Activated naive CD8-positive, alpha-beta T cell treated with anti-CD3 and anti-CD28 coated beads for 36 hours (primary cell): ENCODE measurements at regions not wholly inside any gene's neighbourhood (a gene's known extent, or its start where the extent isn't known, plus 50 kb on each side); places are given as distances from the start of the nearest gene placed in this dataset.

Experiments used
- DNase-seq: peaks from one replicate; pipeline ENCODE4 v3.0.0; 2021
- H3K27ac Mint-ChIP-seq: one replicate; pipeline ENCODE4 v1.8.0; 2022; ENCODE audit warnings: mild to moderate bottlenecking, moderate library complexity, mixed read lengths
- H3K27me3 Mint-ChIP-seq: one replicate; pipeline ENCODE4 v1.8.0; 2022; ENCODE audit warnings: mild to moderate bottlenecking, mixed read lengths
- H3K36me3 Mint-ChIP-seq: one replicate; pipeline ENCODE4 v1.8.0; 2021; ENCODE audit warnings: mild to moderate bottlenecking, mixed read lengths
- H3K4me1 Mint-ChIP-seq: one replicate; pipeline ENCODE4 v1.8.0; 2021; ENCODE audit warnings: mixed read lengths
- H3K4me3 Mint-ChIP-seq: one replicate; pipeline ENCODE4 v1.8.0; 2022; ENCODE audit warnings: mild to moderate bottlenecking, moderate library complexity, mixed read lengths
- H3K9me3 Mint-ChIP-seq: one replicate; pipeline ENCODE4 v1.8.0; 2022; ENCODE audit warnings: mixed read lengths

- no peaks in the 10 kb centered on the region for H3K36me3 Mint-ChIP-seq
- H3K27ac Mint-ChIP-seq: no peak overlapping the region
- no peak overlapping the region for H3K4me3 Mint-ChIP-seq
- H3K4me1 Mint-ChIP-seq: no peaks in the 10 kb centered on the region
- H3K9me3 Mint-ChIP-seq: no peaks in the 10 kb centered on the region
- peaks cover 4% of the 10 kb centered on the region for H3K27me3 Mint-ChIP-seq
- DNase-seq: no peak
These were observed 90.2 kb upstream of the SULF2 start for GRCh38 chr20:47875297-47876025.

- Mint-ChIP-seq H3K27me3 (no peaks in the 10 kb centered on the region), H3K9me3 (no peaks in the 10 kb centered on the region), H3K27ac (no peak overlapping the region), H3K36me3 (no peaks in the 10 kb centered on the region), H3K4me3 (no peak overlapping the region), H3K4me1 (no peaks in the 10 kb centered on the region)
- no peak for DNase-seq
These were observed 87.1 kb upstream of the SULF2 start for GRCh38 chr20:47872341-47872740.

- Mint-ChIP-seq H3K36me3 (no peaks in the 10 kb centered on the region), H3K27ac (no peak overlapping the region), H3K9me3 (no peaks in the 10 kb centered on the region), H3K4me3 (no peak overlapping the region), H3K27me3 (no peaks in the 10 kb centered on the region), H3K4me1 (no peaks in the 10 kb centered on the region)
- DNase-seq: no peak
These were observed 85.2 kb upstream of the SULF2 start for GRCh38 chr20:47870475-47870874.

- no peaks in the 10 kb centered on the region for H3K9me3 Mint-ChIP-seq
- no peaks in the 10 kb centered on the region for H3K27me3 Mint-ChIP-seq
- no peaks in the 10 kb centered on the region for H3K36me3 Mint-ChIP-seq
- DNase-seq: no peak
- H3K4me1 Mint-ChIP-seq: no peaks in the 10 kb centered on the region
- H3K27ac Mint-ChIP-seq: no peak overlapping the region
- H3K4me3 Mint-ChIP-seq: no peak overlapping the region
These were observed 83.5 kb upstream of the SULF2 start for GRCh38 chr20:47868744-47869143.

GRCh38 chr20:47868236-47868635 is 83.0 kb upstream of the SULF2 start:
- Mint-ChIP-seq H3K36me3 (no peaks in the 10 kb centered on the region), H3K4me1 (no peaks in the 10 kb centered on the region), H3K27ac (no peak overlapping the region), H3K27me3 (no peaks in the 10 kb centered on the region), H3K4me3 (no peak overlapping the region), H3K9me3 (no peaks in the 10 kb centered on the region)
- DNase-seq: no peak

- H3K9me3 Mint-ChIP-seq: no peaks in the 10 kb centered on the region
- no peak for DNase-seq
- no peak overlapping the region for H3K27ac Mint-ChIP-seq
- H3K4me3 Mint-ChIP-seq: no peak overlapping the region
- no peaks in the 10 kb centered on the region for H3K4me1 Mint-ChIP-seq
- no peaks in the 10 kb centered on the region for H3K36me3 Mint-ChIP-seq
- no peaks in the 10 kb centered on the region for H3K27me3 Mint-ChIP-seq
These were observed 82.5 kb upstream of the SULF2 start for GRCh38 chr20:47867831-47868230.

- peaks cover 3% of the 10 kb centered on the region for H3K27me3 Mint-ChIP-seq
These were observed 81.2 kb upstream of the SULF2 start for GRCh38 chr20:47866480-47866879.

GRCh38 chr20:47865912-47866311 is 80.6 kb upstream of the SULF2 start:
- Mint-ChIP-seq H3K4me1 (no peaks in the 10 kb centered on the region), H3K36me3 (no peaks in the 10 kb centered on the region), H3K27ac (no peak overlapping the region), H3K27me3 (peaks cover 3% of the 10 kb centered on the region), H3K4me3 (no peak overlapping the region), H3K9me3 (no peaks in the 10 kb centered on the region)
- no peak for DNase-seq

More at GRCh38 chr20:47866480-47866879, 81.2 kb upstream of the SULF2 start:
- Mint-ChIP-seq H3K4me1 (no peaks in the 10 kb centered on the region), H3K36me3 (no peaks in the 10 kb centered on the region), H3K27ac (no peak overlapping the region), H3K9me3 (no peaks in the 10 kb centered on the region), H3K4me3 (no peak overlapping the region)
- DNase-seq: no peak

- no peaks in the 10 kb centered on the region for H3K4me1 Mint-ChIP-seq
These were observed 80.2 kb upstream of the SULF2 start for GRCh38 chr20:47865451-47865850.

GRCh38 chr20:47863981-47864380 is 78.7 kb upstream of the SULF2 start:
- no peaks in the 10 kb centered on the region for H3K36me3 Mint-ChIP-seq
- no peaks in the 10 kb centered on the region for H3K4me1 Mint-ChIP-seq
- no peaks in the 10 kb centered on the region for H3K9me3 Mint-ChIP-seq
- DNase-seq: no peak
- no peak overlapping the region for H3K27ac Mint-ChIP-seq
- no peak overlapping the region for H3K4me3 Mint-ChIP-seq
- peaks cover 3% of the 10 kb centered on the region for H3K27me3 Mint-ChIP-seq

More at GRCh38 chr20:47865451-47865850, 80.2 kb upstream of the SULF2 start:
- no peak overlapping the region for H3K4me3 Mint-ChIP-seq
- DNase-seq: no peak
- peaks cover 3% of the 10 kb centered on the region for H3K27me3 Mint-ChIP-seq
- H3K36me3 Mint-ChIP-seq: no peaks in the 10 kb centered on the region
- no peaks in the 10 kb centered on the region for H3K9me3 Mint-ChIP-seq
- H3K27ac Mint-ChIP-seq: no peak overlapping the region

- Mint-ChIP-seq H3K4me1 (no peaks in the 10 kb centered on the region), H3K27me3 (peaks cover 3% of the 10 kb centered on the region), H3K27ac (no peak overlapping the region), H3K36me3 (no peaks in the 10 kb centered on the region), H3K4me3 (no peak overlapping the region), H3K9me3 (no peaks in the 10 kb centered on the region)
- no peak for DNase-seq
These were observed 78.2 kb upstream of the SULF2 start for GRCh38 chr20:47863315-47863965.

- H3K4me1 Mint-ChIP-seq: no peaks in the 10 kb centered on the region
- no peaks in the 10 kb centered on the region for H3K9me3 Mint-ChIP-seq
- H3K4me3 Mint-ChIP-seq: no peak overlapping the region
- DNase-seq: no peak
- H3K27me3 Mint-ChIP-seq: peaks cover 3% of the 10 kb centered on the region
- no peaks in the 10 kb centered on the region for H3K36me3 Mint-ChIP-seq
- H3K27ac Mint-ChIP-seq: no peak overlapping the region
These were observed 77.4 kb upstream of the SULF2 start for GRCh38 chr20:47862574-47863240.

GRCh38 chr20:47861116-47861515 is 75.8 kb upstream of the SULF2 start:
- H3K27me3 Mint-ChIP-seq: peaks cover 3% of the 10 kb centered on the region
- H3K4me3 Mint-ChIP-seq: no peak overlapping the region
- no peaks in the 10 kb centered on the region for H3K36me3 Mint-ChIP-seq
- no peak overlapping the region for H3K27ac Mint-ChIP-seq
- DNase-seq: no peak
- no peaks in the 10 kb centered on the region for H3K4me1 Mint-ChIP-seq
- H3K9me3 Mint-ChIP-seq: no peaks in the 10 kb centered on the region

GRCh38 chr20:47860049-47860830 is 75.0 kb upstream of the SULF2 start:
- no peaks in the 10 kb centered on the region for H3K4me1 Mint-ChIP-seq
- H3K4me3 Mint-ChIP-seq: no peak overlapping the region
- no peak overlapping the region for H3K27ac Mint-ChIP-seq
- no peak for DNase-seq
- peaks cover 3% of the 10 kb centered on the region for H3K27me3 Mint-ChIP-seq
- H3K36me3 Mint-ChIP-seq: no peaks in the 10 kb centered on the region
- H3K9me3 Mint-ChIP-seq: no peaks in the 10 kb centered on the region

- DNase-seq: no peak
- no peaks in the 10 kb centered on the region for H3K4me1 Mint-ChIP-seq
- H3K27me3 Mint-ChIP-seq: peaks cover 3% of the 10 kb centered on the region
- no peaks in the 10 kb centered on the region for H3K36me3 Mint-ChIP-seq
- no peak overlapping the region for H3K27ac Mint-ChIP-seq
- H3K4me3 Mint-ChIP-seq: no peak overlapping the region
- H3K9me3 Mint-ChIP-seq: no peaks in the 10 kb centered on the region
These were observed 74.0 kb upstream of the SULF2 start for GRCh38 chr20:47859278-47859677.
